ENCODE measurements at regions not wholly inside any gene's neighbourhood (a gene's known extent, or its start where the extent isn't known, plus 50 kb on each side); places are given as distances from the start of the nearest gene placed in this dataset.

- H3K27me3 ChIP-seq (ENCODE audit: low read depth), result peaks cover 3% of the 10 kb centered on the region
- no peaks in the 10 kb centered on the region for H3K36me3 ChIP-seq
- TF ChIP-seq CTCF (IDR thresholded peaks at IDR 0.05; ENCODE audit: borderline replicate concordance), result no peak
- no peak overlapping the region for H3K4me3 ChIP-seq
- H3K4me1 ChIP-seq, result no peaks in the 10 kb centered on the region
- no peak for DNase-seq
- no peaks in the 10 kb centered on the region for H3K9me3 ChIP-seq (replicated peaks)
- H3K27ac ChIP-seq (replicated peaks), result no peak overlapping the region
- intact Hi-C loops (cut with micrococcal nuclease), result no loop called here
Measured at GRCh38 chr16:72299684-72300243, 127.8 kb upstream of the PMFBP1 start.

DNA sequence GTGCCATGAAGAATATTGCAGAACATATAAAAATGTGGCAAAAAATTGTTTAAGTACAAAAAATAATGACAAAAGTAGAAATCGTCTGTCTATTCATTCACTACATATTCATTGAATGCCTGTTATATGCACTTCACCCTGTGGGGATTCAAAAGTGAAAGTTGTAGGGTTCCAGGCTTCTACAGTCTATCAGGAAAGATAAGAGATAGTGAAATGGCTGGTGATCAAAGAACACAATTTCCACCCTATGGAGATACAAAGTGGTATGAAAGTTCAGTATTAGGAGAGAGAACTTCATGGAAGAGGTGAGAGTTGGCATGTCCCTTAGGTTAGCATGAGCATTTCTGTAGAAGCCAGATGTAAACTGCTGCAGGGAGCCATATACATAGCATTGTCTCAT is 127.0 kb upstream of the PMFBP1 start:
- peaks cover 3% of the 10 kb centered on the region for H3K27me3 ChIP-seq (ENCODE audit: low read depth)
- H3K4me1 ChIP-seq, result no peaks in the 10 kb centered on the region
- H3K27ac ChIP-seq (replicated peaks), result no peak overlapping the region
- H3K9me3 ChIP-seq (replicated peaks), result no peaks in the 10 kb centered on the region
- no peak overlapping the region for H3K4me3 ChIP-seq
- H3K36me3 ChIP-seq, result no peaks in the 10 kb centered on the region
- no peak for DNase-seq
- intact Hi-C loops (cut with micrococcal nuclease), result no loop called here
- no peak for TF ChIP-seq CTCF (IDR thresholded peaks at IDR 0.05; ENCODE audit: borderline replicate concordance)

DNA sequence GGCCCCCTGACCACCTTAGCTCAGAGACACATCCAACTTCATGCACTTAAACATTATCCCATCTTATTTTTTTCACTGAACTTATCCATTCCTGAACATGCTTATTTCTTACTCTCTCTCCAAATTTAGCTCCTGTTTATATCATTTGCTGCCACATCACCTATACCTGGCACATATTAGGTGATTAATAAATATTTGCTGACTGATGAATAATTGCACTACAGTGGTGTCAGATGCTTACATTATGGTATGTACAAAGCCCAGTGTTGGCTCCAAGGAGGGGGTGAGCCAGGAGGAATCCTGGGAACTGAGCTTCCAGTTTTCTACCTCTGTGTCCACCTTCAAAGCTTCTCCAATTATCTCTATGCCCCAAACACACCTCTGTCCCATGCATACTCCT is 124.0 kb upstream of the PMFBP1 start:
- intact Hi-C loops (cut with micrococcal nuclease), result no loop called here
- H3K27me3 ChIP-seq (ENCODE audit: low read depth), result no peaks in the 10 kb centered on the region
- no peaks in the 10 kb centered on the region for H3K4me1 ChIP-seq
- H3K36me3 ChIP-seq, result no peaks in the 10 kb centered on the region
- no peak overlapping the region for H3K27ac ChIP-seq (replicated peaks)
- no peak for DNase-seq
- no peak for TF ChIP-seq CTCF (IDR thresholded peaks at IDR 0.05; ENCODE audit: borderline replicate concordance)
- no peak overlapping the region for H3K4me3 ChIP-seq
- no peaks in the 10 kb centered on the region for H3K9me3 ChIP-seq (replicated peaks)

GRCh38 chr16:72291531-72291981 is 119.6 kb upstream of the PMFBP1 start:
- intact Hi-C loops (cut with micrococcal nuclease), result no loop called here
- DNase-seq, result no peak
- no peak for TF ChIP-seq CTCF (IDR thresholded peaks at IDR 0.05; ENCODE audit: borderline replicate concordance)
- Histone ChIP-seq H3K9me3 (replicated peaks) (no peaks in the 10 kb centered on the region), H3K4me1 (no peaks in the 10 kb centered on the region), H3K36me3 (no peaks in the 10 kb centered on the region), H3K4me3 (no peak overlapping the region), H3K27me3 (ENCODE audit: low read depth) (no peaks in the 10 kb centered on the region), H3K27ac (replicated peaks) (no peak overlapping the region)

DNA sequence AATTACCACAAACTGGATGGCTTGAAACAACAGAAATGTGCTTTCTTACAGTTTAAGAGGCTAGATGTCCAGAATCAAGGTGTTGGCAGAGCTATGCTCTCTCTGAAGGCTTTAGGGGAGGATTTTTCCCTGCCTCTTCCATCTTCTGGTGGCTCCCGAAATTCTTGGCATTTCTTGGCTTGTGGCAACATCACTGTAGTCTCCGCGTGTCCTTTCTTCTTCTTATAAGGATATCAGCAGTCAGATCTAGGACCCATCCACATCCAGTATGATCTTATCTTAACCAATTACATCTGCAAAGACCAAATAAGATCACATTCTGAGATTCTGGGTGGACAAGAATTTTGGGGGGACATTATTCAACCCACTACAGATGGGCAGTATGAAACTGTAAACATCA is 119.2 kb upstream of the PMFBP1 start:
- no peaks in the 10 kb centered on the region for H3K36me3 ChIP-seq
- H3K27ac ChIP-seq (replicated peaks), result no peak overlapping the region
- DNase-seq, result no peak
- no peak for TF ChIP-seq CTCF (IDR thresholded peaks at IDR 0.05; ENCODE audit: borderline replicate concordance)
- H3K4me1 ChIP-seq, result no peaks in the 10 kb centered on the region
- no peaks in the 10 kb centered on the region for H3K9me3 ChIP-seq (replicated peaks)
- intact Hi-C loops (cut with micrococcal nuclease), result no loop called here
- no peak overlapping the region for H3K4me3 ChIP-seq
- H3K27me3 ChIP-seq (ENCODE audit: low read depth), result no peaks in the 10 kb centered on the region

Measured in left ventricle myocardium inferior (tissue), 1 donor.